HK-2 (cell line): ENCODE measurements at regions not wholly inside any gene's neighbourhood (a gene's known extent, or its start where the extent isn't known, plus 50 kb on each side); places are given as distances from the start of the nearest gene placed in this dataset.

Experiments used
- DNase-seq: peaks from one replicate; pipeline ENCODE4 v3.0.0-alpha.2; 2018; ENCODE audit not compliant: unreplicated experiment

DNA sequence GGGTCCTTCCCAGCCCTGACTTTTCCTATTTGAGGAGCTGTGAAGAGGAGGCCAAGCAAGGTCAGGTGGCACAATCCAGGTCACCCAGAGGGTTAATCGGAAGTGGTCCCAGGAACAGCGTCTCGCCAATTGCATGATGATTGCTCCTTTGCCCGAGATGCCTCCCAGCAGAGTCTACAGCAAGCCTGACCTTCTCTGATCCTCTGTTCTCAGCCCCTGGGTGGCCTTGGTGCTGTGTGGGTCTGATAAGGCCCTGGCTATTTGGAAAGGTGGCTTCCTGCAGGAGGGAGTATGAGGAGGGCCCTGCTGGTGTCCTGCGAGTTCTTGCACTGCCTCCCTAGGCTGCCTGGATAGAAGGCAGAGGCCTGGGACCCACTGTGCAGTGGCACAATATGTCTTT, 116.2 kb downstream of the FOXD2 start:
- no peak for DNase-seq

DNA sequence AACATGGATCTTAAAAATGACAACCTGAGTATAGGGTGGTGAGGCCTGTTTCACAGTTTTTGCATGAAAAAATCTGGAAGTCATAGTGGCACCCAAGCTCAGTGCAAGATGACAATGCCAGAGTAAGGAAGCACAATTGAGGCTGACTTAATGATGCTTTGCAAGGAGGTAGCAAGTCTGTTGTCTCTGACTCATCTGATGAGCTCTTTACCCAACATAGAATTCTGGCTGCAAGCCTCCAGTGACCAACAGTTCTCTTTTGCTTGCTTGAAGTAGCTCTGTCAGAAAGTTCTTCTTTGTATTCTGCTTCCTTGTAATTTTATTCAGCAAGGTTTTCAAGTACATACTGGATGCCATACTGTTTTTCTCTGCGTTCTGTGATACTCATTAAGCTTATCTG, 117.1 kb downstream of the FOXD2 start:
- DNase-seq, result no peak

- no peak for DNase-seq
These were observed 117.5 kb downstream of the FOXD2 start for GRCh38 chr1:47555306-47555705.

DNA sequence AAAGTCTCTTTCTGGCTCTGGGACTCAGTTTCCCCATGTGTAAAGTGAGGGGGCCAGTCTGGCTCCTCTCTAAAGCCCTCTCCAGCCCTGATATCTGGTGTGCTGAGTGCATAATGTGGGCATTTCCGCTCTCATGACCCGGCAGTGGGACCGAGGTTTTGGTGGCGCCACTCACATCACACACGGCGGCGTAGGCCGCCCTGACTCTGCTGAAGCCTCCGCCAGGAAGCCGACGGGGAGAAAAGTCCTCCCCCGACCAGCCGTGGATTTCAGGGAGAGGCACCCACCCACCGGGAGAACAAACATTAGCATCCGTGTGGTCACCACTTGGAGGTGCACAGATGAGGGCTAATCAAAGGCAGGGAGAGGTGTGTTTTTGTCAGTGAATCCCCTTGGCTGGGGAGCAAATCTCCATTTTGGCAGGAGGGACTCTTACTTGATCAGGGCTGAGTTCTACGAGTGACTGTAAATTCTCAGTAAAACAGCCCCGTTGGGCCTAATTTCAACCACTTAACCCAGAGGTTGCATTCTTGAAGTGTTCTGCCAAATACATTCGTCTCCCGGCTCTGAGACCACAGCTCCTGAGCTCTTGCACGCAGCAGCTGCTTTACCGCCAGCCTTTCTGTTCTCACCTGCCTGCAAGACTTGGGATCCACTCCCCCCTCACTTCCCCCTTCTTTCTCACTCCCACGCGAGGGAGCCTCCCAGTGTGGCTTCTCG, 118.2 kb downstream of the FOXD2 start:
- no peak for DNase-seq

DNA sequence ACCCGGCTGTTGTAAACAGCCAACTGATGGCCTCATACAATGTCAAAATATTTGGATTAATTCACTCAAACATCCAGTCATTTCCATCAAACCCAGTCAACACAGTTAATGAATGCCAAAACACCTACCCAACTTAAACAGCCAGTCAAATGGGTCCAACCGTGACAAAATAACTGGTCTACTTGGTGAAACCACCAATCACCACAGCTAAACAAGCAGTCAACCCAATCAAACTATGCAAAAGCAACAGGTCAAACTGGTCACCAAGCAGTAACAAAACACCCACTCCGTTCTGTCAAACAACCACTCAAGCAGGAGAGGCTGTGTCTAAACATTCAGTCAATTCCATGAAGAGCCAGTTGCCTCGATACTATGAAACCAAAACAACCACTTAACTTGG, 119.2 kb downstream of the FOXD2 start:
- no peak for DNase-seq

DNA sequence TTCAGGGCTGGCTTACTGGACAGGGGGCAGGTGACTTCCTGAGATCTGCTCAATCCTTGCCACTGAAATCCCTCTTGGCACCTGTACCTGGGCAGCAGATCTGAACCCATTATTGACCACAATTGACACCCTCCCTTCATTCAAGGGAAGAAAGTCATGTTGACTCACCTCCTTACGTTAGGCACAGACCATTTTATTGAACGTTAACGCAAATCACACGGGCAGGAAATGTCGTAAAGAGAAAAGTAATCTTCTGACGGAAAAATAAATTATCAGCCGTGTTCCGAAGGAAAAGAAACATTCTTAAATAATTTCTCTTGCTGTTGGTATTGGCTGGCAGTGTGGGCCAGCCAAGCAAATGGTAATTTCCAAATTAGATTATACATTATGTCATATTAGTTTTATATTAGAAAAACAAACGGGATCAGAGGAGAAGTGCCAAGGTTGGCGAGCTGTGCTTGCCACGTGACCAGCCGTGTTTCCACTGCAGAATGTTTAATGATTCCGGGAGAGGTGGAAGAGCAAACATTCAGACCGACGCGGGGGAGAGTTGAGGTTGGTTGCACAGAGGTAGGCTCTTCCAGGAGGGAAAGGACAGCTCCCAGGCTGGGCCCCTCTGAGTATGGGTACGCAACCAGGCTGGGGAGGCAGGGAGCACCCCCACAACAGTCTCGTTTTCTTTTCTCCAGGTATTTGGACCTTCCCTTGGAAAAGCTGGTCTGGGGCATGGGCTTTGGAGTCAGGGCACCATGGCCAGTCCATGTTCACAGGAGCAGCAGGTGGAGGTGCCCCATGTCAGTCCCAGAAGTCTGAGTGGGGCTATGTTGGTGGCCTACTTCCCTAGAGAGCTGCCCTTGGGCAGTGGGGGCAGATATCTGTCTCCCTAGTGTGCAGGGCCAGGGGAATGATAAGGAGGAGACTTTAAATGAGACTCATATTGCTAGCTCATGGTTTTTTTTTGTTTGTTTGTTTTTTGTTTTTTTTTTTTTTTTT, 121.1 kb downstream of the FOXD2 start:
- peak; percentile 21 for DNase-seq

DNA sequence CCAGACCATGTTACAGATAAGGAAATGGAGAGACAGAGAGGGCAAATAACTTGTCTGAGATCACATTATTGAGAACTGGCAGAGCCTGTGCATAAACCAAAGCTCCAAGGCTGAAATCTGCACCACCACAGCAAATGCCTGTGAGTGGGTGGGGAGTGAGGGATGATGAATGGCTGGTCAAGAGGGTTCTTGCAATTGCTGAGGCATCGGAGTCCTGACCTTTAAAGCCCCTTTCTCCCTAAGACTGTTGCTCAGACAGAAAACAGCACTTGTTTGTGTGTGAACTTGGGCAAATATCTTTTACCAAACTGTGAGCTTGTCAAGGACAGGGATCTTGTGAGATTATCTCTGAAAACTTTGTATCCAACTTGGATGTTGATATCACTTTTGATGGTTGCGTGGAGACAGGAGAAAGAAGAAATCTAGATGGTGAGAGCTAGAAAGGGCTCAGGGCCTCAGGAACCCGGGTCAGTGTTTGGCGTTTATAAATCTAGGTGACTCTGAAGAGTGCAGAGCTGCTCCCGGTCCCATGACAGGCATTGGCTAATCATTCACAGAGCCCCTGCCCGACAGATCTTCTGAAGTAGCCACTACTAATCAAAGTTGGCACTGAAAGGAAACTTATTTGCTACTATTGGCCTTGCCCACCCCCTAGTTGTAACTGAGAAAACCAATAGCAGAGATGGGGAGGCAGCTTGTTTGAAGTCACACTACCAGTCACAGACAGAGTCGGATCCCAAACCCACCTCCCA, 122.3 kb downstream of the FOXD2 start:
- no peak for DNase-seq

DNA sequence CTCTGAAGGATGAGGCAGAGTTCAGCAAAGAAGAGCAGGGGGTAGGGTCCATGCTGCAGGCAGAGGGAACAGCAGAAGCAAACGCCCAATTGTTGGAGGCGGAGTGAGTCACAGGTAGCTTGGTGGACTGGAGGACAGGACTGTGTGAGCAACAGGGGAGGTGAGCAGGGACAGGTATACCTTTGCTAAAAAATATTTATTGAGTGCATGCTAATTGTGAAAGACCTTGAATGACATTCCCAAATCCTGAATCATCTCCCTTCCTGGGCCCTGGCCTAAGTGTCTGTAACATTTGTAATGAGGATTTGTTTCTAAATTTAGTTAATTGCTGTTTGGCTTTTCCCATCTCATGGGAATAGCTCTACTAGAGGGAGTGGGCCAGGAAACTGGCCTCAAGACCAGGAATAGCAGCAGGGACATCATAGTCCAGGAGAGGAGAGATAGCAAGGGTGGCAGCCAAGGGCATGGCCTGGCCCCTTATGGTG, 123.7 kb downstream of the FOXD2 start:
- no peak for DNase-seq

- DNase-seq, result no peak
These were observed 124.3 kb downstream of the FOXD2 start for GRCh38 chr1:47562147-47562546.

GRCh38 chr1:47562799-47563198, 125.0 kb downstream of the FOXD2 start:
- DNase-seq, result no peak

GRCh38 chr1:47563201-47563600, 125.4 kb downstream of the FOXD2 start:
- DNase-seq, result no peak

DNA sequence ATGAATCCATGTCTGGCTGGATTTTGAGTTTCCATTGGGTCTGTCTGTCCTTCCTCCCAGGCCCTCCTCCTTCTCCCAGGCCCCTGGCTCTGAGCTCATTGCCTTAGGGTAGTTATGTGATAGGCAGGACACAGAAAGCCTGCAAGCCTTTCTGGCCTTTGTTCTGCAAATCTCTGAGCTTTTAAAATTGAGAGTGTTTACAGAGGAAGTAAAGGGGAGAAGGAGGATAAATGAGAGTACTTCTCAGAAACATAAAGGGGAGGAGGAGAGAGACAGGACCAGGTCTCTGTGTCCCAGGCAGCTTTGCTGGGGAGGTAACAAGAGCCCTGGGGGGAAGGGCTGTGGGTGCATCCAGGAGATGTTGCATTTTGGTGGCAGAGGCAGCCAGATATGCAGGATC, 126.7 kb downstream of the FOXD2 start:
- no peak for DNase-seq

GRCh38 chr1:47565092-47565491, 127.2 kb downstream of the FOXD2 start:
- no peak for DNase-seq

DNA sequence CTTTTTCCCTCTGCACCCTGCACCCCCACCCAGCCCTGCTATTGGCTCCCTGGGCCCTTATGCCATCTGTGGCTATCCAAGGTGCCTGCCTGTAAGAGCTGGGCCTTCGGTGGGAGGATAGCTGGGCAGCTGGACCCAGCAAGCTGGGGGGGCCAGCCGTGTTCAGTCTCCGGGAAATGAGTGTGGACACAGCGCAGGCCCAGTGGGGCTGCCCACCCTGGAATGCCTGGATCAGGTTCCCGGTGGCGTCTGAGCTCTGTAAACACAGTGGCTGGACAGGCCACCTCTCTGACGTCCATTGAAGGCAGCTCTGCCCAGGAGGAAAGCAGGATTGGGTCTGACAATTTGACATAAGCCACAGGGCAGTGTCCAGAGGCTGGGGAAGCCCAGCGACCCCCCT, 127.8 kb downstream of the FOXD2 start:
- DNase-seq, result no peak

- DNase-seq, result no peak
These were observed 130.9 kb downstream of the FOXD2 start for GRCh38 chr1:47568763-47569162.

- no peak for DNase-seq
These were observed 131.4 kb downstream of the FOXD2 start for GRCh38 chr1:47569261-47569660.

DNA sequence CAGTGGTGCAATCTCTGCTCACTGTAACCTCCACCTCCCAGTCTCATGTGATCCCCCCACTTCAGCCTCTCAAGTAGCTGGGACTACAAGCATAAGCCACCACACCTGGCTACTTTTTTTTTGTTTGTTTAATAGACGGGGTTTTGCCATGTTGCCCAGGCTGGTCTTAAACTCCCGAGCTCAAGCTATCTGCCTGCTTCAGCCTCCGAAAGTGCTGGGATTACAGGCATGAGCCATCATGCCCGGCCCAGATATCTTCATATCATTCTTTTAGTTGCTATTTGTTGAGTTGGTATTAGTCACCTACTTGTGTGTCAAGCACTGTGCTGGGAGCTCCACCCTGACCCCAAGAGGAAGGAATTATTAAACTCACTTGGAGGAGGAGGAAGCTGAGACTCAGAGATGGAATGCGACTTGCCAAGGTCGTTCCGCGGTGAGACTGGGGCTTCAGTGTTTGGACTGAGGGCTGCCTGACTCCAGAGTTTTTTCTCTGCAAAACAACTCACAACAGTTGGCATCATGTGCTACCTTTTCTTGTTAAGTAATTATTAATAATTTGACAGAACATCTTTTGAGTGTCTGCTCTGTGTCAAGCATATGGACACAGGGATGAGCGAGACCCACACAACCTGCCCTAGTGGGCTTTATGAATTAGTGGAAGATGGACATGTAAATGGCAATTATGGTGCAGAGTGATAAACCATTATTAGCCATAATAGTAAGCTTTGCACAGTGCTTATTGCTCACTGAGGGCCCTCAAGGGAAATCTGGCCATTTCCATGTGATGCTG, 132.0 kb downstream of the FOXD2 start:
- peak; percentile 72 for DNase-seq

DNA sequence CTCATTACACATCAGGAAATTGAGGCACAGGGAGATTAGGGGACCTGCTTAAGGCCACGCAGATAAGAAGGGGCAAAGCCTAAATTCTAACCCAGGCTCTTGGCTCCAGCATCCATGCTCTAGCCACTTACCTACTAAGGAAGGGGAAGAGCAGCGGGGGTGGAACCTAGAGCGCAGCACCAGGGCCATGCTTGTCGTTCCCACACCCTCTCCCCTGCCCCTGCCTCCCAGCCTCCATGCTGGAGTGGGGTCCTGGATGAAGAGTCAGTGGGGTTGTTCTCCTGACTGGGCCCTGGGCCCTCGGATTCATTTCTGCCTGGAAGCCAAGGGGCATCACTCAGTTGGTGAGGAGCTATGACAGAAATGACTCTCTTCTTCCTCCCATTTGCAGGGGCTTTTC, 133.3 kb downstream of the FOXD2 start:
- DNase-seq, result no peak

- no peak for DNase-seq
These were observed 134.1 kb downstream of the FOXD2 start for GRCh38 chr1:47571952-47572351.

- DNase-seq, result no peak
These were observed 135.0 kb downstream of the FOXD2 start for GRCh38 chr1:47572731-47573430.
